ENCODE measurements at regions not wholly inside any gene's neighbourhood (a gene's known extent, or its start where the extent isn't known, plus 50 kb on each side); places are given as distances from the start of the nearest gene placed in this dataset.

DNA sequence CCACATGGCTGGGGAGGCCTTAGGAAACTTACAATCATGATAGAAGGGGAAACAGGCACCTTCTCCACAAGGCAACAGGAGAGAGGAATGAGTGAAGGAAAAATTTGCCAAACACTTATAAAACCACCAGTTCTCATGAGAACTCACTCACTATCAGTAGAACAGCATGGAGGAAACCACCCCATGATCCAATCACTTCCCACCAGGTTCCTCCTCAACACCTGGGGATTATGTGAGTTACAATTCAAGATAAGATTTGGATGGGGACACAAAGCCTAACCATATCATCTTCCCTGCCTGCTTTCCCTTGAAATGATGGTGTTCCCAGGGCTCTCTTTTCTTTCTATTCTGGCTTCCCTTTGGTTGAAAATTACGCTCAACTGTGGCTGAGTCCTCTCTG, 262.7 kb upstream of the HABP2 start:
- no peak for TF ChIP-seq POLR2A (IDR thresholded peaks at IDR 0.05; ENCODE audit: low read depth, low read length)
- no peak for FAIRE-seq

DNA sequence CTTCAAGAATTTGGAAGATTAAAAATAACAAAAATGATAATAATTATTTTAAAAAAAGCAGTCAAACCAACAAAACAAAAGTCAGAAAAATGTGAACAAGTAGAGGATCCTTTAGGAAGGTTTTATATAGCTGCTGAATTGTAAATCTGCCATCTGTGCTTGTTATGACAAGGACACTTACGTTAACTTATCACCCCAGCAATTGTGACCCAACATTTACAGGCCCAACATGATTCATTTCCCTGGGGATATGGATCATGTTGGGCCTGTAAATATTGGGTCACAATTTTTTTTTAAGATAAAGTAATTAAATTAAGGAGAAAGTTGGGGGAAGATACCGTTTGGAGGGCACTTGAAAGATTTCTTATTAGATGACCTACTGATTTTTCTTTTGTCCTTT, 261.4 kb upstream of the HABP2 start:
- DNase-seq (ENCODE audit: insufficient read length, low spot score) (no peak), FAIRE-seq (no peak)
- TF ChIP-seq POLR2A (IDR thresholded peaks at IDR 0.05; ENCODE audit: low read depth, low read length): no peak

More for the DNA sequence above, 262.7 kb upstream of the HABP2 start:
- DNase-seq (ENCODE audit: insufficient read length, low spot score): no peak

DNA sequence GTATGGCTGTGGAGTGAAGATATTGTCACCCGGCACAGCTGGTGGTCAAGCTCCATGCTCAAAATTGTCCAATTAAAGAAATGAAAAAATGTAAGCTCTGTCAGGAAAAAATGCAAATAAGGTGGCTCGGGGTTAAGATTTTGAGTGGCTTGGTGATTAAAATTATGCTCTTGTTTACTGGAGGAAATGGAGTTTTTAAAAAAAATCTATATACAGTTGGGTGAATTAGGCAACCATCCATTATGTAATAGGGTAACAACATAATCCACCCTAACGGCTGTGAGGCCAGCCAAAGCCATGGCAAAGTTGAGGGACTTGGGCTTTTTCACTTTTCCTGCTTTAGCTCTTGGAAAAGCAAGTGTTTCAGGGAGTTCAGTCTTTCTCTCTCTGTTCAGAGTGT, 260.8 kb upstream of the HABP2 start:
- no peak for TF ChIP-seq POLR2A (IDR thresholded peaks at IDR 0.05; ENCODE audit: low read depth, low read length)
- DNase-seq (ENCODE audit: insufficient read length, low spot score) (no peak), FAIRE-seq (no peak)

DNA sequence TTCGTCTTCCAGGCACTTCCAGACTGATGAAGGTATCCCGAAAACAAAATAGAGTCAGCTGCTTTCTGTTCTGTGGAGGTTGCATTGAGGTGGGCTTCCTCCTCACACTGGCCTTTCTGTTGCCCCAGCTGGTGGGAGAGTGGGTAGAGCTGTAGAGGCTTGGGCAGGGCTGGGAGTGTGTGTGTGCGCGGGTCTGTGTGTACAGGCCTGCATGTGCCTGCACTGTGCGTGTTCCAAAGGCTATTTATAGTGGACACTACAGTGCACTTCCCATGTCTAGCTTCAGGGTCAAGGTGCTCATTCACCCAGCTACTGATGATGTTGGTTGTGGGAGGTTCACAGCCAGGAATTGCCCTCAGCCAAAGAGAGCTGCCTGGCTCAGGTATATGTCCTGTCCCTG, 260.1 kb upstream of the HABP2 start:
- no peak for TF ChIP-seq POLR2A (IDR thresholded peaks at IDR 0.05; ENCODE audit: low read depth, low read length)
- no peak for DNase-seq (ENCODE audit: insufficient read length, low spot score)
- no peak for FAIRE-seq

DNA sequence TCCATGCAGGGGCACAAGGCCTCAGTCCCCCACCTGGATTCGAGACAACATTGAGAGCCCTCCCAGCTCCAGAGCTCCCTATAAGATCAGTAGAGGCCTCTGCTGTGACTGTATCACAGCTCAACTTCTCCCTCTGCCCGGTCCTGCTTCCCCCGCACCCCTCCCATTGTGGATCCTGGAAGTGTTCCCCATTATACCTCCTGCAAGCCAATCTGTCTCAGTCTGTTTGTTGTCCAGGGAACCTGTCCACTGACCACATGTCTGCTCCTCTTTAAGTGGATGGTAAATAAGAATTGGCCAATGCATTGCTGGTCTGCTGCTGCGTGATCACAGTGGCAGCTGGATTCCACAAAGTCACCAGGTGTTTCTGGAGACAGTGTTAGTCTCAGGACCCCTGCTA, 259.7 kb upstream of the HABP2 start:
- FAIRE-seq (no peak), DNase-seq (ENCODE audit: insufficient read length, low spot score) (no peak)
- no peak for TF ChIP-seq POLR2A (IDR thresholded peaks at IDR 0.05; ENCODE audit: low read depth, low read length)

DNA sequence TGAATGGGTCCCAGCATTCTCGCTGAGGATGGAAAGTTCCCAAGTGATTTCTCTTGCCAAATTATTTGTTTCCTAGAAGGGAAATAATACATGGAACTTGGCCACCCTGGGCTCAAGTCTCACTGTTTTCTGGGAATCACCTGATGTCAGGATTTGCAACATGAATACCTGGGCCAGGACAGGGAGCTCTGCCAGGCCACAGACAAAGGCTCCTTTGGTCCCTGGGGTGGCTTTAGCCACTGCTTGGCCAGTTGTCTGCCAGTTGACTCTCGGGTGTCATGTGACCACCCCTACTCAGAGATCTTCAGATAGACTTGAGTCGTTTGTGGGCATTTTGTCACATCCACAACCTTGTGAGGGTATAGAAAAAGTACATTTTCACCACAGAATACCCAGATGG, 258.0 kb upstream of the HABP2 start:
- no peak for FAIRE-seq
- DNase-seq (ENCODE audit: insufficient read length, low spot score): no peak
- TF ChIP-seq POLR2A (IDR thresholded peaks at IDR 0.05; ENCODE audit: low read depth, low read length): no peak

DNA sequence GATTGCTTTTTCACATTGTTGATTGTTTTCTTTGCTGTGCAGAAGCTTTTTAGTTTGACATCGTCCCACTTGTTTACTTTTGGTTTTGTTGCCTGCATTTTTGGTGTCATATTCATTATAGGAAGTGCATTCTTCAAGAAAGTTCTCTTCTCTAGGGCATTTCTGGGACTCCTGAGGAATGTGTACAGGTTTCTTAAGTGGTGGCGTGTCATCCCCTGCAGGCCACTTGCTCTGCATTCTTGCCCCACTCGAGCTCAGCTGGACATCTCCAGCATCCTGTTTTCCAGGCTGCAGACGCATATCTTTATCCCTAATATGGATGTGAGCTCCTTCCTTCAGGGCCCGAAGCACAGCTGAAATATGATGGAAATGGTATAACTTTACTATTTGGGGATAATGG, 255.6 kb upstream of the HABP2 start:
- peak; percentile 29 for DNase-seq (ENCODE audit: insufficient read length, low spot score)
- no peak for TF ChIP-seq POLR2A (IDR thresholded peaks at IDR 0.05; ENCODE audit: low read depth, low read length)
- FAIRE-seq: no peak

DNA sequence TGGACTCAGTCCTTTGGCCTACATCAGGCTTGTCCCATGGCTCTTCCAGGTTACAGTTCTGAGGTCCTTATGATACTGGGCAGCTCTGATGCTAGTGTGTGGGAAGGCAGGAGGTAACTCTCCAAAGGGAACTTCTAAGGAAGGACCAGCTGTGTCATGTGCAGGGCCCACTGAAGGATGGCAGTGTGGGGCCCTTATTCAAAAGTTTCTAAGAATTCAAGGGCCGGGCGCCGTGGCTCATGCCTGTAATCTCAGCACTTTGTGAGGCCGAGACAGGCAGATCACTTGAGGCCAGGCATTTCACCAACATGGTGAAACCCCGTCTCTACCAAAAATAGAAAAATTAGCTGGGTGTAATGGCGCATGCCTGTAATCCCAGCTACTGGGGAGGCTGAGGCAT, 254.2 kb upstream of the HABP2 start:
- TF ChIP-seq POLR2A (IDR thresholded peaks at IDR 0.05; ENCODE audit: low read depth, low read length): no peak
- DNase-seq (ENCODE audit: insufficient read length, low spot score): no peak
- no peak for FAIRE-seq

DNA sequence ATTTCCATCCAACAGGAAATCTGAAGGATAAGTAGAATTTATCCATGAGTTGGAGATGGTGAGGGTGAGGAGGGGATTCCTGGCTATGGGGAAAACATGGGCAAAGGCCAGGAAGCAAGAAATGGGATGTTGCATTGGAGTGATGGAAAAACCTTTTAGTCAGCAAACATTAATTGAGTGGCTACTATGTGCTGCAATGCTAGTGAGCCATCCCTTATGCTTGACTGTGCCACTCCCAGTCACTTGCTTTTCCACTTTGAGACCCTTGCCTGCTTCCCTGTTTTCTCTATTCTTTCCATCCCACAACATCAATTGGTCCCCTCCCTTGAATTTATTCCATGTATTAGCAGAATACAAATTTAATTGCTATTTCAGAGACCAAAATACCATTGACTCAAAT, 252.7 kb upstream of the HABP2 start:
- TF ChIP-seq POLR2A (IDR thresholded peaks at IDR 0.05; ENCODE audit: low read depth, low read length): no peak
- no peak for FAIRE-seq

DNA sequence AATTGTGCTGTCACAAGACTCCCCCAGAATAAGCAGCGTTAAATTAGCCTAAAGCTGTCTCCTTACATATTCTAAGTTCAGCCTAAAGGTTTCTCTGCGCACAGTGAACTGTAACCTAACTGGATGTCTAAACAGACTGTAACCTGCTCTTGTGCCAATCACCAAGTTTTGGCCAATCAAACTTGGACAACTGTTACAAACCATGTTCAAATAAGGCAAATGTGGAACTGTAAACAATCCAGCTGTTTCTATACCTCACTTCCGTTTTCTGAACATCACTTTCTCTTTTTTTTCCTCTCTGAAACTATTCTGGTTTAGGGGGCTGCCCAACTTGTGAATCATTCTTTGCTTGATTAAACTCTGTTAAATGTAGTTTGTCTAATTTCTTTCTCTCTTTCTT, 252.2 kb upstream of the HABP2 start:
- DNase-seq (ENCODE audit: insufficient read length, low spot score): no peak
- no peak for FAIRE-seq

More for the DNA sequence above, 252.7 kb upstream of the HABP2 start:
- DNase-seq (ENCODE audit: insufficient read length, low spot score): no peak

DNA sequence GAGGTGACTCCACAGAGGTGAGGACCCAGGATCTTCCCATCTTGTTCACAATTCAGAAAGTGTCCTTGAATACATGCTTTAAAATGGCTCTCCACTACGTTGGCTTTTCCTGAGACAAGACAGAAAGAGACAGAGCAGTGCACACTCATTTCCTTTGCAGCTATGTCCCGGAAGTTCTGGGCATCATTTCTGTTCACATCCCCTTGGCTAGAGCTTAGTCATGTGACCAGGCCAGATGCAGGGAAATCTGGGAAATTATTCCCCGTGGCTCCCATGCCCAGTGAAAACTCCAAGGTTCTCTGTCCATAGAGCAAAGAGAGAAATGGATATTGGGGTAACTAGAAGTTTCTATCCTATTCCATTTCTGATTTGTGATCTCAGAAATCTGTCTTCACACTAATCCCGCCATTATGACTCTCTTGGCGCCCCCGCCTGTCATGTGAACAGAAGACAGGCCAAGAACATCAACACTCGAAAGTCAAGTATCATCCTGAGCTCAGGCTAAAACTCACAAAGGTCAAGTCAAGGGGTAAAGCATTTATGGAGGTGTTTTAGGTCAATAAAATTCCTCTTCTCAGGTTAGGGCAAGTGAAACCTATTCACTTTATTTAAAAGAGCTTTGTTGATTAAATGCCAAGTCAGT, 251.4 kb upstream of the HABP2 start:
- no peak for FAIRE-seq
- no peak for DNase-seq (ENCODE audit: insufficient read length, low spot score)
- TF ChIP-seq POLR2A (IDR thresholded peaks at IDR 0.05; ENCODE audit: low read depth, low read length): no peak

More for the DNA sequence above, 252.2 kb upstream of the HABP2 start:
- TF ChIP-seq POLR2A (IDR thresholded peaks at IDR 0.05; ENCODE audit: low read depth, low read length): no peak

DNA sequence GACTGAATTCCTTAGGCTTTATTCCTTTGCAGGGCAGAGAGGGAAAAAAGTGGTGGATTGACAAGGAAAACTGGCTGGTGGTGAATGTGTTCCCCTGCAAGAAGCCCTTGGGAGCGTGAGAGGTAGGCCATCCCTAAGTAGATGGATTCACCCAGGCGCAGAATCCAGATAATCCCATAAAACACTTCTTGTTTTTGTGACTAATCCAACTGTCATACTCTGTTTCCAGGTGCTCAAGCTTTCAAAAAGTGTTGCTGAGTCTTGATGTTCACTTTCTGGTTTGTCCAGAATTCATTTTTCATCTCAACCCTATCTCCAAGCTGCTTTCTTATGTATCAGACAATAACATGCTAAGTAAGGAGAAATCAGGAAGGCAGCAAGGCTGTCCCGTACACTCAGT, 250.8 kb upstream of the HABP2 start:
- FAIRE-seq: no peak
- no peak for TF ChIP-seq POLR2A (IDR thresholded peaks at IDR 0.05; ENCODE audit: low read depth, low read length)
- no peak for DNase-seq (ENCODE audit: insufficient read length, low spot score)

DNA sequence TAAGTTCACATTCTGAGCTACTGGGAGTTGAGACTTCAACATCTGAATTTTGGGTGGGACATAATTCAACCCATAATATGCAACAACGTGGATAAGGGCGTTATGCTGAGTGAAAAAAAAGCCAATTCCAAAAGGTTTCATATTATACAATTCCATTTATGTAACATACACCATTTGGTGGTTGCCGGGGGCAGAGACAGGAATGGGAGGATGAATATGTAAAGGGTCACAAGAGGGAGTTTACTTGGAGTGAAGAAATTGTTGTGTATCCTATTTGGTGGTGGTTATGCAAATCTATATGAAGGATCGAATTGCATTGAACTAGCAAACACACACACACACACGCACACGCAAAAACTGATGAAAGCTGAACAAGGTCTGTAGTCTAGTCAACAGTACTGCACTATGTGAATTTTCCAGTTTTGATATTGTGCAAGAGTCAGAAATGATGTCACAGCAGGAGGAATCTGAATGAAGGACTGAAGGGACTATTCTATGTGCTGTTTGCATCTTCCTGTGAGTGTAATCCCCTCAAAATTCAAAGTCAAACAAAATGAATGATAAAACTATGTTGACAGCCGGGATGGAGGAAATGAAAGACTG, 249.2 kb upstream of the HABP2 start:
- TF ChIP-seq POLR2A (IDR thresholded peaks at IDR 0.05; ENCODE audit: low read depth, low read length): no peak
- FAIRE-seq (no peak), DNase-seq (ENCODE audit: insufficient read length, low spot score) (no peak)

DNA sequence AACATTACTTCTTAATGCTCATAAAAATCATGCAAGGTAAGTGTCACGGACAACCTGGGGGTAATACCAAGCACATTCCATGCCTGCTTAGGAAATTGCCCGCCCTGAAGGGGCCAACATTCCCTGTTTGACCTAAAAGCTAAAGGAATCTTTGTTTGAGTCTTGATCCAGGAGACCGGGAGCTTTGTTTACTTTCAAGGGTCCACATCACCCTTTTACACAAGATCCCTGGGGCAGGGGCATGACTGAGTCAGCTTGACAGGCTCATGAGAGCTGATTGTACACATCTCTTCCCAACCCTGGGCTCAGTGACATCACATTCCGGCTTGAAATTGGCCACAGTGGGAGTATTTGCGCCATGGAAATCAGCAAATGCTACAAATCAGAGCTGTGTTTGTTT, 248.1 kb upstream of the HABP2 start:
- DNase-seq (ENCODE audit: insufficient read length, low spot score): no peak
- no peak for TF ChIP-seq POLR2A (IDR thresholded peaks at IDR 0.05; ENCODE audit: low read depth, low read length)
- FAIRE-seq: no peak

DNA sequence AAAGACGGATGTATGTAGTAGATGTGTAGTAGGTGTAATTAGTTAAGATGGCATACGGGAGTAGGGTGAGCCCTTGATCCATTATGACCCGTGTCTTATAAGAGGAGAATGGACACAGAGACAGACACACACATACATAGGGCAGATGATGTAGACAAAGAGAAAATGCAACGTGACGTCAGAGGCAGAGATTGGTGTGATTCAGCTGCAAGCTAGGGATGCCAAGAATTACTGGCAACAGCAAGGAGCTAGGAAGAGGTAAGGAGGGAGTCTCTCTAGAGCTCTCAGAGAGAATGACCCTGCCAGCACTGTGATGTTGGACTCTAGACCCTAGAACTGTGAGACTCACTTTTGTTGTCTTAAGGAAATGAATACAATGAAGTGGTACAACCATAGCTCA, 247.0 kb upstream of the HABP2 start:
- DNase-seq (ENCODE audit: insufficient read length, low spot score): no peak

More for the DNA sequence above, 247.0 kb upstream of the HABP2 start:
- TF ChIP-seq POLR2A (IDR thresholded peaks at IDR 0.05; ENCODE audit: low read depth, low read length): no peak
- FAIRE-seq: no peak

Data from H54 (cell line).